NB4 (cell line): ENCODE measurements at regions not wholly inside any gene's neighbourhood (a gene's known extent, or its start where the extent isn't known, plus 50 kb on each side); places are given as distances from the start of the nearest gene placed in this dataset.

Experiments used
- DNase-seq: peaks from one replicate; pipeline ENCODE4 v3.0.0; 2010; ENCODE audit warnings: low read depth
- H3K4me3 ChIP-seq: one replicate; pipeline ENCODE4 v1.5.1; 2011; ENCODE audit warnings: mild to moderate bottlenecking, low read depth, low read length, moderate library complexity
- MAX ChIP-seq: IDR thresholded peaks from 2 replicates; pipeline ENCODE4 v1.6.1; 2011; ENCODE audit warnings: low read depth, low read length
- MYC ChIP-seq: IDR thresholded peaks from 2 replicates; pipeline ENCODE4 v1.6.1; 2011; ENCODE audit warnings: low read depth, low read length
- POLR2A ChIP-seq: IDR thresholded peaks from 2 replicates; pipeline ENCODE4 v1.6.1; 2011; ENCODE audit warnings: mild to moderate bottlenecking; ENCODE audit not compliant: insufficient read length; ENCODE audit errors: extremely low read depth
- TF ChIP-seq, protein P1 (sequence below): IDR thresholded peaks from one replicate; pipeline ENCODE4 v1.5.1; 2012; ENCODE audit warnings: low read depth, low read length

GRCh38 chr5:97778451-97778850 lies 595.4 kb upstream of the RIOK2 start:
- no peak overlapping the region for H3K4me3 ChIP-seq
- TF ChIP-seq POLR2A (no peak), MAX (no peak), MYC (no peak)
- TF ChIP-seq, protein P1, sequence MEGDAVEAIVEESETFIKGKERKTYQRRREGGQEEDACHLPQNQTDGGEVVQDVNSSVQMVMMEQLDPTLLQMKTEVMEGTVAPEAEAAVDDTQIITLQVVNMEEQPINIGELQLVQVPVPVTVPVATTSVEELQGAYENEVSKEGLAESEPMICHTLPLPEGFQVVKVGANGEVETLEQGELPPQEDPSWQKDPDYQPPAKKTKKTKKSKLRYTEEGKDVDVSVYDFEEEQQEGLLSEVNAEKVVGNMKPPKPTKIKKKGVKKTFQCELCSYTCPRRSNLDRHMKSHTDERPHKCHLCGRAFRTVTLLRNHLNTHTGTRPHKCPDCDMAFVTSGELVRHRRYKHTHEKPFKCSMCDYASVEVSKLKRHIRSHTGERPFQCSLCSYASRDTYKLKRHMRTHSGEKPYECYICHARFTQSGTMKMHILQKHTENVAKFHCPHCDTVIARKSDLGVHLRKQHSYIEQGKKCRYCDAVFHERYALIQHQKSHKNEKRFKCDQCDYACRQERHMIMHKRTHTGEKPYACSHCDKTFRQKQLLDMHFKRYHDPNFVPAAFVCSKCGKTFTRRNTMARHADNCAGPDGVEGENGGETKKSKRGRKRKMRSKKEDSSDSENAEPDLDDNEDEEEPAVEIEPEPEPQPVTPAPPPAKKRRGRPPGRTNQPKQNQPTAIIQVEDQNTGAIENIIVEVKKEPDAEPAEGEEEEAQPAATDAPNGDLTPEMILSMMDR = no peak
- DNase-seq = no peak

- DNase-seq = no peak
- TF ChIP-seq MYC (no peak), MAX (no peak), POLR2A (no peak)
- TF ChIP-seq, protein P1 = no peak
- H3K4me3 ChIP-seq = no peak overlapping the region
These were observed 605.3 kb upstream of the RIOK2 start for GRCh38 chr5:97788369-97788768.

- TF ChIP-seq MYC (no peak), POLR2A (no peak), MAX (no peak)
- TF ChIP-seq, protein P1 = no peak
- no peak overlapping the region for H3K4me3 ChIP-seq
- no peak for DNase-seq
These were observed 615.0 kb upstream of the RIOK2 start for GRCh38 chr5:97797994-97798451.

- TF ChIP-seq MAX = no peak
- no peak for TF ChIP-seq POLR2A
- TF ChIP-seq, protein P1 = no peak
- TF ChIP-seq MYC = no peak
- DNase-seq = no peak
- no peak overlapping the region for H3K4me3 ChIP-seq
These were observed 618.4 kb upstream of the RIOK2 start for GRCh38 chr5:97801461-97801860.

- DNase-seq = no peak
- TF ChIP-seq MYC = no peak
- TF ChIP-seq MAX = no peak
- TF ChIP-seq, protein P1 = no peak
- H3K4me3 ChIP-seq = no peak overlapping the region
These were observed 637.1 kb upstream of the RIOK2 start for GRCh38 chr5:97820138-97820537.

DNA sequence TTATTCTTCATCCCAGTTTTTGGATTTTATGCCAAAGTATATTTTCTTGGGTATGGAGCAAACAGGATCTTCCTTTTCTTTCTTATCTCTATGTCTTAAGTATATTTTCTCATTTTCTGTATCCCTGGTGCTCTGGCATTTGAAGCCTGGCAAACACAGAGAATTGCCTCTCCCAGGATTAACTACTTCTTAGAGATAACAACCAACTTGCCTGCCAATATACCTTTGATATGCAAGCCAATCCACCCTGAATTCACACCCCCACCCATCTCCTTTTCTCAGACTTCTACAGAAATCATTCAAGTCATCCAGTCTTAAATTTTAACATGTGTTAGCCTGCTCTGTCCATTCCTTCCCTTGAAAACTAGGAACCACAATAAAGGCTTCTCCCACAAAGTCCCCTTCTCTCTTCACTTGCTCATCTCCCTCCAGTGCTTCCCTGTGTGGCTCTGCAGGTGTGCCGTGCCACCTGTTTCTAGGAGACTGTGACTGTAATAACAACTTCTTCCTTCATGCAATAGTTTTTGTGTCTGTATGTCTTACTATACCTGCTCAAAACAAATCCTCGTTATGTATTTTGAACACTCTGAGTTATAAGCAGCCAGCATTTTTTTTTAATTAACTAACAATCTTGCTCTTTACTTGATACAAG lies 649.7 kb upstream of the RIOK2 start:
- no peak for DNase-seq
- TF ChIP-seq POLR2A = no peak
- TF ChIP-seq, protein P1 = no peak
- TF ChIP-seq MYC = no peak
- TF ChIP-seq MAX = no peak

More for the DNA sequence above, 649.7 kb upstream of the RIOK2 start:
- no peak overlapping the region for H3K4me3 ChIP-seq
